ENCODE measurements at regions not wholly inside any gene's neighbourhood (a gene's known extent, or its start where the extent isn't known, plus 50 kb on each side); places are given as distances from the start of the nearest gene placed in this dataset.

GRCh38 chrX:113353134-113353533 lies 512.5 kb upstream of the AMOT start:
- no peaks in the 10 kb centered on the region for H3K4me1 ChIP-seq
- no peak for TF ChIP-seq CTCF (IDR thresholded peaks at IDR 0.05)
- intact Hi-C loops (cut with DNase I; ENCODE audit: low total_unique reads), result no loop called here
- H3K4me3 ChIP-seq, result no peak overlapping the region
- no peaks in the 10 kb centered on the region for H3K9me3 ChIP-seq
- H3K27me3 ChIP-seq, result no peaks in the 10 kb centered on the region
- H3K27ac ChIP-seq, result no peak overlapping the region
- H3K36me3 ChIP-seq, result no peaks in the 10 kb centered on the region
- no peak for DNase-seq

GRCh38 chrX:113330416-113330815 lies 489.8 kb upstream of the AMOT start:
- Histone ChIP-seq H3K36me3 (no peaks in the 10 kb centered on the region), H3K4me1 (no peaks in the 10 kb centered on the region), H3K27ac (no peak overlapping the region), H3K27me3 (no peaks in the 10 kb centered on the region), H3K9me3 (no peaks in the 10 kb centered on the region), H3K4me3 (no peak overlapping the region)
- no peak for TF ChIP-seq CTCF (IDR thresholded peaks at IDR 0.05)
- no peak for DNase-seq
- intact Hi-C loops (cut with DNase I; ENCODE audit: low total_unique reads), result no loop called here

- Histone ChIP-seq H3K27me3 (no peaks in the 10 kb centered on the region), H3K9me3 (no peaks in the 10 kb centered on the region), H3K36me3 (no peaks in the 10 kb centered on the region), H3K27ac (no peak overlapping the region), H3K4me3 (no peak overlapping the region), H3K4me1 (no peaks in the 10 kb centered on the region)
- no peak for DNase-seq
- TF ChIP-seq CTCF (IDR thresholded peaks at IDR 0.05), result no peak
- intact Hi-C loops (cut with DNase I; ENCODE audit: low total_unique reads), result no loop called here
These were observed 475.3 kb upstream of the AMOT start for GRCh38 chrX:113315927-113316326.

- intact Hi-C loops (cut with DNase I; ENCODE audit: low total_unique reads), result no loop called here
- Histone ChIP-seq H3K9me3 (no peaks in the 10 kb centered on the region), H3K4me3 (no peak overlapping the region), H3K27me3 (no peaks in the 10 kb centered on the region), H3K4me1 (no peaks in the 10 kb centered on the region), H3K27ac (no peak overlapping the region), H3K36me3 (no peaks in the 10 kb centered on the region)
- DNase-seq, result no peak
- no peak for TF ChIP-seq CTCF (IDR thresholded peaks at IDR 0.05)
These were observed 464.9 kb upstream of the AMOT start for GRCh38 chrX:113305496-113305895.

GRCh38 chrX:113300580-113300979 lies 459.9 kb upstream of the AMOT start:
- Histone ChIP-seq H3K27ac (no peak overlapping the region), H3K4me1 (no peaks in the 10 kb centered on the region), H3K36me3 (no peaks in the 10 kb centered on the region), H3K9me3 (no peaks in the 10 kb centered on the region), H3K27me3 (no peaks in the 10 kb centered on the region), H3K4me3 (no peak overlapping the region)
- no peak for DNase-seq
- intact Hi-C loops (cut with DNase I; ENCODE audit: low total_unique reads), result no loop called here
- no peak for TF ChIP-seq CTCF (IDR thresholded peaks at IDR 0.05)

GRCh38 chrX:113297437-113297836 lies 456.8 kb upstream of the AMOT start:
- TF ChIP-seq CTCF (IDR thresholded peaks at IDR 0.05), result no peak
- Histone ChIP-seq H3K27ac (no peak overlapping the region), H3K4me3 (no peak overlapping the region), H3K36me3 (no peaks in the 10 kb centered on the region), H3K4me1 (no peaks in the 10 kb centered on the region), H3K27me3 (no peaks in the 10 kb centered on the region), H3K9me3 (no peaks in the 10 kb centered on the region)
- no peak for DNase-seq
- intact Hi-C loops (cut with DNase I; ENCODE audit: low total_unique reads), result no loop called here

Measured in tibial artery (tissue), 4 donors.